OCI-LY7 (cell line): ENCODE measurements at regions not wholly inside any gene's neighbourhood (a gene's known extent, or its start where the extent isn't known, plus 50 kb on each side); places are given as distances from the start of the nearest gene placed in this dataset.

Experiments used
- BruUV-seq: library from RNA; stranded (reverse); fragments of 400-500 nt; replicated peaks from 2 replicates; lab custom pipeline; 2021; lab: Mats Ljungman, UMichigan
- CTCF ChIA-PET: fragments of 300-600 bp; sonication (Branson Sonifier 250); formaldehyde crosslinking; loops from one replicate; lab custom pipeline; 2022; ENCODE audit warnings: antibody characterized with exemption; ENCODE audit not compliant: unreplicated experiment; lab: Charles Lee
- POLR2A ChIA-PET: fragments of 300-600 bp; sonication (Branson Sonifier 250); formaldehyde crosslinking; loops from one replicate; lab custom pipeline; 2022; ENCODE audit warnings: antibody characterized with exemption; lab: Charles Lee
- DNase-seq: peaks from one replicate; pipeline ENCODE4 v3.0.0-alpha.2; 2015; ENCODE audit warnings: low spot score
- H2AFZ ChIP-seq: fragments of 200-600 bp; sonication (generic), shearing (Covaris generic); 2 replicates; pipeline ENCODE4 v1.6.1; 2014; ENCODE audit warnings: mild to moderate bottlenecking, antibody characterized with exemption, low read length, moderate library complexity
- H3K27ac ChIP-seq: fragments of 200-600 bp; sonication (generic); 2 replicates; pipeline ENCODE4 v1.5.1; 2014; ENCODE audit warnings: mixed run types, low read depth, mild to moderate bottlenecking, moderate library complexity, low read length, inconsistent platforms; ENCODE audit not compliant: poor library complexity, severe bottlenecking
- H3K36me3 ChIP-seq: fragments of 200-600 bp; sonication (generic); 2 replicates; pipeline ENCODE4 v1.6.1; 2014; ENCODE audit warnings: mild to moderate bottlenecking, antibody characterized with exemption, low read length, moderate library complexity, mixed read lengths; ENCODE audit not compliant: insufficient read depth
- H3K4me1 ChIP-seq: fragments of 200-600 bp; sonication (generic); 2 replicates; pipeline ENCODE4 v1.5.1; 2014; ENCODE audit warnings: mild to moderate bottlenecking, low read length; ENCODE audit not compliant: insufficient read depth, poor library complexity, severe bottlenecking
- H3K4me2 ChIP-seq: fragments of 200-600 bp; sonication (generic); 2 replicates; pipeline ENCODE4 v1.6.1; 2014; ENCODE audit warnings: mild to moderate bottlenecking, low read length
- H3K4me3 ChIP-seq: fragments of 200-600 bp; sonication (generic); 2 replicates; pipeline ENCODE4 v1.5.1; 2014; ENCODE audit warnings: mild to moderate bottlenecking, low read depth, low read length; ENCODE audit not compliant: poor library complexity, severe bottlenecking
- H3K79me2 ChIP-seq: fragments of 200-600 bp; sonication (generic); 2 replicates; pipeline ENCODE4 v1.6.1; 2016; ENCODE audit warnings: low read depth, mild to moderate bottlenecking, low read length, moderate library complexity, mixed read lengths; ENCODE audit not compliant: insufficient read depth
- H3K9me2 ChIP-seq: fragments of 200-600 bp; sonication (generic); 2 replicates; pipeline ENCODE4 v1.6.1; 2016; ENCODE audit warnings: mild to moderate bottlenecking, low read length, mixed read lengths; ENCODE audit not compliant: insufficient read depth
- H3K9me3 ChIP-seq: fragments of 200-600 bp; sonication (generic); 2 replicates; pipeline ENCODE4 v1.6.1; 2014; ENCODE audit warnings: mild to moderate bottlenecking, mixed run types, low read length, mixed read lengths
- H4K20me1 ChIP-seq: fragments of 200-600 bp; sonication (generic); 2 replicates; pipeline ENCODE4 v1.6.1; 2014; ENCODE audit warnings: mild to moderate bottlenecking, antibody characterized with exemption, low read length, moderate library complexity, mixed read lengths; ENCODE audit not compliant: insufficient read depth
- CTCF ChIP-seq: fragments of 200-600 bp; sonication (generic); conservative IDR thresholded peaks from 2 replicates; pipeline ENCODE4 v1.5.1; 2014; ENCODE audit warnings: mild to moderate bottlenecking, antibody characterized with exemption, low read length, moderate library complexity, mixed read lengths
- EZH2phosphoT487 ChIP-seq: fragments of 200-600 bp; sonication (generic); IDR thresholded peaks from 2 replicates; pipeline ENCODE4 v1.6.1; 2018; ENCODE audit warnings: low read depth, borderline replicate concordance, mild to moderate bottlenecking, mixed run types, antibody characterized with exemption, low read length, moderate library complexity, mixed read lengths
- intact Hi-C: fragments of 100-400 bp; cut with micrococcal nuclease; formaldehyde crosslinking; loops from one replicate; pipeline ENCODE4 v1.10.0; 2022; ENCODE audit not compliant: unreplicated experiment

GRCh38 chr13:21762512-21762911, 91.6 kb downstream of the FGF9 start:
- no peak overlapping the region for H3K4me2 ChIP-seq
- no peak overlapping the region for H2AFZ ChIP-seq
- CTCF ChIA-PET: no interaction called here
- H3K27ac ChIP-seq: no peak overlapping the region
- BruUV-seq: no TSS peak
- POLR2A ChIA-PET: no interaction called here
- TF ChIP-seq EZH2phosphoT487: no peak
- TF ChIP-seq CTCF: no peak
- no peak for DNase-seq
- no peaks in the 10 kb centered on the region for H3K9me3 ChIP-seq
- H3K4me1 ChIP-seq: no peaks in the 10 kb centered on the region
- H3K79me2 ChIP-seq: no peaks in the 10 kb centered on the region
- H3K9me2 ChIP-seq: no peaks in the 10 kb centered on the region
- H3K36me3 ChIP-seq: no peaks in the 10 kb centered on the region
- no peaks in the 10 kb centered on the region for H4K20me1 ChIP-seq
- intact Hi-C loops: no loop called here
- H3K4me3 ChIP-seq: no peak overlapping the region

GRCh38 chr13:21767032-21767431, 96.2 kb downstream of the FGF9 start:
- DNase-seq: no peak
- TF ChIP-seq CTCF (no peak), EZH2phosphoT487 (no peak)
- H3K4me1 ChIP-seq: no peaks in the 10 kb centered on the region
- H4K20me1 ChIP-seq: no peaks in the 10 kb centered on the region
- CTCF ChIA-PET: no interaction called here
- H3K36me3 ChIP-seq: no peaks in the 10 kb centered on the region
- POLR2A ChIA-PET: no interaction called here
- no peaks in the 10 kb centered on the region for H3K79me2 ChIP-seq
- intact Hi-C loops: no loop called here
- no peak overlapping the region for H3K27ac ChIP-seq
- no peak overlapping the region for H2AFZ ChIP-seq
- no peaks in the 10 kb centered on the region for H3K9me2 ChIP-seq
- H3K4me3 ChIP-seq: no peak overlapping the region
- BruUV-seq: no TSS peak
- H3K4me2 ChIP-seq: no peak overlapping the region
- H3K9me3 ChIP-seq: no peaks in the 10 kb centered on the region

GRCh38 chr13:21771075-21771474, 100.2 kb downstream of the FGF9 start:
- Histone ChIP-seq H4K20me1 (no peaks in the 10 kb centered on the region), H3K27ac (no peak overlapping the region), H3K36me3 (no peaks in the 10 kb centered on the region), H3K79me2 (no peaks in the 10 kb centered on the region), H3K9me2 (no peaks in the 10 kb centered on the region), H3K4me2 (no peak overlapping the region), H2AFZ (no peak overlapping the region), H3K4me3 (no peak overlapping the region), H3K9me3 (no peaks in the 10 kb centered on the region), H3K4me1 (no peaks in the 10 kb centered on the region)
- POLR2A ChIA-PET: interaction anchor here (1.0 kb wide), 1 partner anchor 28 kb away, joined by 6 read pairs; no protein-coding TSS in a partner anchor
- BruUV-seq: no TSS peak
- intact Hi-C loops: no loop called here
- DNase-seq: no peak
- CTCF ChIA-PET: no interaction called here
- no peak for TF ChIP-seq EZH2phosphoT487
- no peak for TF ChIP-seq CTCF
